Heart left ventricle (tissue), 13 donors: ENCODE measurements at regions not wholly inside any gene's neighbourhood (a gene's known extent, or its start where the extent isn't known, plus 50 kb on each side); places are given as distances from the start of the nearest gene placed in this dataset.
"Not testable (repeated sequence)": the region's sequence is repeated elsewhere in the genome, so short reads cannot be mapped to it uniquely, and the experiment has no call there.

ENCODE experiments used
- POLR2A ChIP-seq, 2 donors: fragments of 450-650 bp; IDR thresholded peaks; one replicate each; pipeline ENCODE4 v1.6.1; 2017; ENCODE audit warnings: antibody characterized with exemption in 2 of 2, mild to moderate bottlenecking in 2 of 2, moderate library complexity in 2 of 2
- TF ChIP-seq, protein P1 (sequence below), 12 donors: fragments of 200-600 bp; sonication (generic) in 4 of 12; IDR thresholded peaks; one replicate each; pipeline versions ENCODE4 v1.5.0 to v1.8.0; 2018 to 2022; ENCODE audit warnings: antibody characterized with exemption in 12 of 12, mild to moderate bottlenecking in 5 of 12
- donor health status: ischemic (EF 13 %, LVEDD 7.1; RV severe dilation, severe dysfunction).
- donor health status: DM: no; HTN: yes; CAD: no.
- donor health status: DM: no; HTN: no; CAD: no.
- donor health status: ischemic (EF 25% LVEDD 6.9; RV normal size, moderate dysfunction).
- donor health status: ischemic (EF 25% LVEDD 5.7; RV mildly dilated, moderate dysfunction).
- donor health status: ischemic (EF 35%, LVEDD 5.7; RV mildly dilated, moderate dysfunction).
- donor health status: nonischemic (EF 11% LVEDD 7.7; RV severe dilation, severe dysfunction).
- donor health status: DM: yes; HTN: yes; CAD: no.
- donor health status: PGD.
- donor health status: ischemic (EF 29% LVEDD 5.4; RV normal size, mild dysfunction).
- donor health status: nonischemic (EF 23%, LVEDD 6.1; RV moderate dilation, normal function).

- not testable (repeated sequence) for TF ChIP-seq POLR2A (IDR thresholded peaks at IDR 0.05)
- TF ChIP-seq, protein P1, sequence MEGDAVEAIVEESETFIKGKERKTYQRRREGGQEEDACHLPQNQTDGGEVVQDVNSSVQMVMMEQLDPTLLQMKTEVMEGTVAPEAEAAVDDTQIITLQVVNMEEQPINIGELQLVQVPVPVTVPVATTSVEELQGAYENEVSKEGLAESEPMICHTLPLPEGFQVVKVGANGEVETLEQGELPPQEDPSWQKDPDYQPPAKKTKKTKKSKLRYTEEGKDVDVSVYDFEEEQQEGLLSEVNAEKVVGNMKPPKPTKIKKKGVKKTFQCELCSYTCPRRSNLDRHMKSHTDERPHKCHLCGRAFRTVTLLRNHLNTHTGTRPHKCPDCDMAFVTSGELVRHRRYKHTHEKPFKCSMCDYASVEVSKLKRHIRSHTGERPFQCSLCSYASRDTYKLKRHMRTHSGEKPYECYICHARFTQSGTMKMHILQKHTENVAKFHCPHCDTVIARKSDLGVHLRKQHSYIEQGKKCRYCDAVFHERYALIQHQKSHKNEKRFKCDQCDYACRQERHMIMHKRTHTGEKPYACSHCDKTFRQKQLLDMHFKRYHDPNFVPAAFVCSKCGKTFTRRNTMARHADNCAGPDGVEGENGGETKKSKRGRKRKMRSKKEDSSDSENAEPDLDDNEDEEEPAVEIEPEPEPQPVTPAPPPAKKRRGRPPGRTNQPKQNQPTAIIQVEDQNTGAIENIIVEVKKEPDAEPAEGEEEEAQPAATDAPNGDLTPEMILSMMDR (IDR thresholded peaks at IDR 0.05) = not testable (repeated sequence)
These were observed 528.3 kb downstream of the ZEB2 start for GRCh38 chr2:143991596-143991995.
